Stimulated activated naive CD4-positive, alpha-beta T cell treated with Interleukin-2 at 50 U/mL for 16 hours (primary cell): ENCODE measurements at regions not wholly inside any gene's neighbourhood (a gene's known extent, or its start where the extent isn't known, plus 50 kb on each side); places are given as distances from the start of the nearest gene placed in this dataset.

ENCODE experiments used
- DNase-seq: peaks from one replicate; lab custom pipeline; 2025; lab: John Stamatoyannopoulos, UW

- no peak for DNase-seq
These were observed 92.5 kb upstream of the NCK2 start for GRCh38 chr2:105652014-105652796.

- no peak for DNase-seq
These were observed 95.2 kb upstream of the NCK2 start for GRCh38 chr2:105649534-105649933.

- no peak for DNase-seq
These were observed 97.0 kb upstream of the NCK2 start for GRCh38 chr2:105647731-105648130.

- no peak for DNase-seq
These were observed 98.0 kb upstream of the NCK2 start for GRCh38 chr2:105646774-105647076.

GRCh38 chr2:105645938-105646773 lies 98.6 kb upstream of the NCK2 start:
- no peak for DNase-seq

GRCh38 chr2:105645031-105645937 lies 99.4 kb upstream of the NCK2 start:
- no peak for DNase-seq

- no peak for DNase-seq
These were observed 100.3 kb upstream of the NCK2 start for GRCh38 chr2:105644174-105644980.

- DNase-seq, result no peak
These were observed 101.1 kb upstream of the NCK2 start for GRCh38 chr2:105643405-105644173.

- no peak for DNase-seq
These were observed 103.3 kb upstream of the NCK2 start for GRCh38 chr2:105641389-105641811.

GRCh38 chr2:105640246-105640645 lies 104.5 kb upstream of the NCK2 start:
- DNase-seq, result no peak

GRCh38 chr2:105636109-105636740 lies 108.5 kb upstream of the NCK2 start:
- no peak for DNase-seq

GRCh38 chr2:105635564-105635963 lies 109.1 kb upstream of the NCK2 start:
- DNase-seq, result no peak

- DNase-seq, result no peak
These were observed 110.5 kb upstream of the NCK2 start for GRCh38 chr2:105634198-105634597.

GRCh38 chr2:105631922-105632321 lies 112.8 kb upstream of the NCK2 start:
- no peak for DNase-seq

GRCh38 chr2:105631011-105631410 lies 113.7 kb upstream of the NCK2 start:
- no peak for DNase-seq

GRCh38 chr2:105629634-105630033 lies 115.1 kb upstream of the NCK2 start:
- DNase-seq, result no peak

GRCh38 chr2:105627534-105627933 lies 117.2 kb upstream of the NCK2 start:
- no peak for DNase-seq

- no peak for DNase-seq
These were observed 117.8 kb upstream of the NCK2 start for GRCh38 chr2:105626966-105627340.

- DNase-seq, result no peak
These were observed 118.3 kb upstream of the NCK2 start for GRCh38 chr2:105626212-105626965.

- no peak for DNase-seq
These were observed 119.1 kb upstream of the NCK2 start for GRCh38 chr2:105625632-105626031.
